ENCODE measurements at regions not wholly inside any gene's neighbourhood (a gene's known extent, or its start where the extent isn't known, plus 50 kb on each side); places are given as distances from the start of the nearest gene placed in this dataset.

DNA sequence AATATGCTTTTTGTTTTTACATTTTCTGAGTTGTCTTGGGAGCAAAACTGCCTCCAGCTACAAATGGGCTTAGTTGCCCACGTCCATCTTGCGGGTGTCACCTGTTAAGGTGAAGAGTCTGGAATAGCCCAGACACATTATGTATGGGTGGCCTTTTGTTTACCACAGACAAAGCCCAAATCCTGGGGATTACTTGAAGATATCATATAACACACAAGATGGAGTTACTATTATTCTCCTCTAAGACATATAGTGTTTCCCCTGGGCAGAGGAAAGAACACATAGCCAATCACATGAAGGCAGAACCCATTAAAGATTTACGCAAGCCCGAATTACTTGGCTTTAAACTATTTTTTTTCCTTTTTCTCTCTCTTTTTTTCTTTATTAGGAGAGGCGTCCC is 625.6 kb upstream of the FAM241A start:
- DNase-seq = no peak

DNA sequence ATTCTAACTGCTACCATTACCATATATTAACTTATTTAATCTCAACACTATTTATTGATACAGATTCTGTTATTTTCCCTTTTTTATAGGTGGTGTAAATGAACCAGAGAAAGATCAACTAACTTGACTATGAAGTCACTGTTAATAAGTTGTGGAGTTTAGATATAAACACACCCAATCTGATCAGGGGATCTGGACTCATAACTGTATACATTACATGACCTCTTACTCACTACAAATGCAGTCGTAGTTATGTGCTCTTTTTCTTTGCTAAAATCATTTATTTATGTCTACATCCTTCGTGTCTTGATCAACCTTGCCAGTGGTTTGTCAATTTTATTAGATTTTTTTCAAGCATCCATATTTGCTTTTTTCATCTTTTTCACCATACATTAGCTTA is 614.8 kb upstream of the FAM241A start:
- DNase-seq = no peak

DNA sequence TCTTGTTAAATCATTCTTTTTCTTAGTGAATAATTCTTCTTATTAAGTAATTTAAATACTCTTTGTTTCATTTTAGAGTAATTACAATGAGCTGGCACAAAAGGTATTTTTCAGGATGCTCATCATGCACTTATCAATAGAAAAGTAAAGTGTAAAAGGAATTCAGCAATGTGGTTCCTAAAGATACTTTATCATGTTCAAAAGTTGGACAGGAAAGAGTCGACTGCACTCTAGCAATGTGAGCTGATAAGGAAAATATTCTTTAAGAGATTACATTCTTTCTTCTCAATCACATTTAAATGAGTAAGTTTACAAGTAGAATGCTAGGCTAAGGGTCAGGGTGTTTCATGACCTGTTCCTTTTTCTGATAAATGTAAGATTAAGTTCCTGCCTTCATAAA is 609.5 kb upstream of the FAM241A start:
- no peak for DNase-seq

DNA sequence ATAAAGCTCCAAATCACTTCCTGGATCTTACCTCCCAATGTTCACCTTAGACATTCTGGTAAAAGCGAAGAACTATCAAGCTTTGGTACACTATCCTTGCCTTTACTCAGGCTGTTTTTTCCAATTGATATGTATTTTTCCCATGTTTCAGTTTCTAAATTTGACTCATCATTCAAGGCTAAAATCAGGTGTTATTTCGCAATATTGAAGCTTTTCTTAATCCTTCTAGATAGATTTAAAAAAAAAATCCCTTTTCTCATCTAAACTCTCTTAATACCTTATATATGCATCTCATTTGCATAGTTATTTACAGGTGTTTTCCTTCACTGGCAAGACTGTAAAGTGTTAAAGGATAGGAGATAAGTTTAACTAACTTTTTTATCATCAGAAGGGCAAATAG is 608.1 kb upstream of the FAM241A start:
- no peak for DNase-seq

DNA sequence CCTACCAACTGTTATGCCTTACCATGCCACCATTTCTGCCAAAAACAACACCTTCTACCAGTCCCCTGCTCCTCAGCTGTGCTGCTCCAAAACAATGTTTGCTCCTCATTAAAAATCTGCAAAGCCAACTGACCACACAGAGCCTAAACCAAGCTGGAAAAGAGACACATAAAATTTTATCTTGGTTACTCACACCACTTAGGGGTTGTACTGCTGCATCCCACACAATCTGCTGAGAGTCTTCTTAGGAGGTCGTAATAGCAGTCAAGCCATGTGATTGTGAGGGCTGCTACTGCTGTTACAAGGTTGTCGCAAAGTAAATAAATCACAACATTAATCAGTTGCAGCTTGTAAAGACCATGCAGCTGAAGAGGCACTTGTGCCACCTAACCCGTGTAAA is 607.4 kb upstream of the FAM241A start:
- no peak for DNase-seq

DNA sequence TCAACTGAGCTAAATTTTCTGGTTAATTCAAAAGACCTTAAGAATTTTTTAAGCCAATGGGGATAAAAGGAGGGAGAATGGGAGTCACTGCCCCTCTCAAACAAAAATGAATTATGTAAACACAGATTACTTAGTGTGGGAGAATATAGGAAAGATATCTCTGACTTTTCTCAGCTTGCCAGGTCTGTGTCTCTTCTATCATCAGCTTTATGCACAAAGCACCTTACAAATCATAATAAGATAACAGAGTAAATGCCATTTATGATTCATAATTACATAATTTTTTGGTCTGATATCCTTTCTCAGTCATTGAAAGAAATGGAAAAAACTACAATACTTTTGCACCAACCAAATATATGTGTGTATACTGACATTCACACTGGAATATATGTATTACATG is 604.6 kb upstream of the FAM241A start:
- DNase-seq = no peak

DNA sequence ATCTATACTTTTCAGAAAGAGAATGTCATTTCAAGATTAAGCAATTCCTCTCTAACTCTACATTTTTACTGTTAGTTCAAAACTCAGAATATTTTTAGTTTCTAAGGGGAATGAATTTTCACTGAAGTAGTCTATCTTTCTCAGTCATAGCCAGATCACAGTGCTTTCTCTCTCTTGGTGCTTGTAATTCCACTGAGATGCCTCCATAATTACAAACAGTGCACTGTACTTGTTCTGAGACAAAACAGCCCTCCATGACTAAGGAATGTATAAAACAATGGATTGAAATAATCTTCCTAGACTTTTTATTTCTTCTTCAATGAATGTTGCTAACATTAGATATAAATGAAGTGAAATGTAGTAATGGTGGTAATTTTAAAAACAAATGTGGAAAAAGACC is 603.2 kb upstream of the FAM241A start:
- DNase-seq = no peak

DNA sequence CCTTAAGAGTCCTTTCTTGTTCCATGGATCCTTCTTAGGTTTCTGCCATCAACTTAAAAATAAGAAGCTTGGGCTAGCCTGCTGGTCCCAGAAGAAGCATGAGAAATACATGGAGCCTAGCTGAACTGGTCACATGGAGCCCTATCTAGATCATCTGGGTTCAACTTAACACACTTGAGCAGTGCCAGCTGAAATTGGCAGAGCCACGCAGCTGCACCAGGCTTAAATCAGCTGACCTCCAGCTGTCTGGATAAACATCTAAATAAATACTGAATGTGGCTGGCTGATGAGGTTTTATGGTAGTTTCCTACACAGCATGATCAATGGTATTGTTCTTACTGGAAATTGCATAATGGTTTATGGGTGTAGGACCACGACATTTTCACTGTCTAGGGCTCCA is 598.4 kb upstream of the FAM241A start:
- DNase-seq = no peak

DNA sequence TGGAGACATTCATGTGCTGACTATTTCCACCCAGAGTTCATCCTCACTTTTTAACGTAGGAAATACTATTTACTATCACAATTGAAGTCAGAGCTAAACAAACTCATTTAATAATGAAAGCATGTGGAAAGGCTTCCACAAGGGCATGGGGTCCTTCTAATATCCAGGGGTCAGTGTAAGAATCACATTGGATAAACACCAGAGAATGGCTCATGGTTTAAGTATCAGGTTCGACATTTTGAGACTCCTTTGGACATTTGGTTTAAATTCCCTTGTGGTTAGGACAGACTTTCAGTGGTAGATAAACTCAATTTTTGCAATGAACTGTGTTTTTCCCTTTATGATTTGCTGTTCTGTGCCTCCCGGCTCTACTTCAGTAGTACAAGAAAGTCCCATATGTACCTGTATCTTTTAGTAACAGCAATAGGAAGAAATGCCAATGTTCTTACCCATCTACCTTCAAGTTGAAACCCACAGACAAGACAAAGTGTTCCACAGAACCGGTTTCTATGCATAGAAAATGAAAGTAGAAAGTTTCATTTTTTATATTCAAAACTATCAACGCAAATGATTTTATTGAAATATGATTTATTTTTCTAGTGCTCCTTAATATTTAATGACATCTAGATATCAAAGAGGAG is 589.0 kb upstream of the FAM241A start:
- DNase-seq = no peak

DNA sequence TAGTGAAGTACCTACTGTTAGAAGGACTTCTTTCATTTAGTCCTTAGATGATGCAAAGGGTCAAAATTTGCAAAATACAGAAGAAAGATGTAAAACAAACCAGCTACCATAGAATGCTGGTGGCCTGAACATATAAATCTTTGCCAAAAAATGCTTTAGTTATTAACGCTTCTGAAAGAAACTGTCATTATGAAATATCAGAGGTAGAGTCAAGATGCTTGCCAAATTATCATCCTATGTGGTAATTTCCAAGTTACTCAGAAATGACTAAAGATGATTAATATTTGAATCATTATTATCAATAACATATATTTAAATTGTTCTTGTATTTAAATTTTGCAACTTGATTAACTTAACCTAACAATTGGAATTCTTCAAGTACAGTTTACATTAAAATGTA is 588.4 kb upstream of the FAM241A start:
- DNase-seq = no peak

DNA sequence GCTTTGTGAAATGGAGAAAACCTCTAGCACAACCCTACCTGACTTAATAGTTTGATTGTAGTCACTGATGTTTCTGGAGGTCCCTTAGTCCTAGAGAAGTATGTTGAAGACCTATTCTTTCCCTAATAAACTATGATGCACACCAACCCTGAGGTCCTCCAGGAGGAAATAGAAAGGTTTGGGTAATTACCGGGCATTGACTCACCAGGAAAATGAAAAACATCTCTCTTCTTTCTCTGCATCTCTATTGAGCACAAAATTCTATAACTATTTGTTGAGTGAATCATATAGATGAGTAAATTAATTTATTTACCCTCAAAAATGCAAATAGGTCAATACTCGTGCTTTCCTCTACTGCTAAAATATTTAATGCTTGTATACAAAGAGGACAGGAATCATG is 582.4 kb upstream of the FAM241A start:
- DNase-seq = no peak

DNA sequence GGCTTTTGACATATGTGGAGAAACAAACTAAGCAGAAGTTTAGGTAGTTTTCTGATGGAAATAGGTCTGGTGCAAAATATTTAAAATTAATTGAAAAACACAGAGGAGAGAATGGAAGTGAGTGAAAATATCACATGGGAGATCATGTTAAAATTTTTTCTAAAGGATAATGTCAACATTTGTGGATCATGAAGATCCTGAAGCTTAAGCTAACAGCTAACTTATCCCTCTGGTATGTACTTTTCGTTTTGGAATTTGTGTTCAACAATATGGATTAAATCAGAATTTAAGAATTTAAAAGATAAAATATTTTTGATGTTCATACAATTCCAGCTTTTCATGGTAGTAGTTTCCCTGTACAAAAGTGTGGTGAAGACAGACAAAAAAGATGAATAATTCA is 572.8 kb upstream of the FAM241A start:
- no peak for DNase-seq

DNA sequence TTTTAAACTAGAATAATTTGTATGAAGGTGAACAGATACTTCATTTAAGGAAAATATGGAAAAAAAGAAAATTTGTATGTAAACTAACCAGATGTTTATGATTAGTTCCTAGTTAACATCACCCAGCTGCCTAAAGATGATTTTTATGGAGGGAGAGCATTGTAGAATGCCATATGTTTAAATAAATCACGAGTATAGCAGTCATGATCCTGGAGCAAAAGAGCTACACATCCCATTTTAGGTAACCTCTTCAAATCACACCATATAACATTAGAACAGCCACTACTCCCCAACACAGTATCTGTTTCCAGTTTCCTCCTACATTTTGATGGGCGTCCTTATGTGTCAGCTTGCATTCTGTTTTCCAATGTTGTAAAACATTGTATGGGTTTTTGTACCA is 571.9 kb upstream of the FAM241A start:
- DNase-seq = no peak

DNA sequence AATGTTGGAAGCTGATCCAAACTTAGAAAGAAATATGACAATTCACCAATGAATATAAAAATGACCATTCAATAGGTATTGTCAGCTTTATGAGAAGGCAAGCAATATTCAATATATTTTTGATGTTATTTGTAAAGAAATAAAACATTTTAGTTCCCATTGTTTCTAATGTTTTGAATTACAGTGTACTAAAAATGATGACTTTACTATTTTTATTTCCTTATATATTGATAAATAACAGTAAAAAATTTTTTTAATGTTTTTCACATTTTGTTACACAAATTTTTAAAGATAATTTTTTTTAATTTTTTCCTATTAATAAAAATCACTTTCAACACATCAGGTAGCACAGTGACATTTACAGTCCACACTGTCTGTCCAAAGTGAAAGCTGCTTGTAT is 565.5 kb upstream of the FAM241A start:
- DNase-seq = no peak

DNA sequence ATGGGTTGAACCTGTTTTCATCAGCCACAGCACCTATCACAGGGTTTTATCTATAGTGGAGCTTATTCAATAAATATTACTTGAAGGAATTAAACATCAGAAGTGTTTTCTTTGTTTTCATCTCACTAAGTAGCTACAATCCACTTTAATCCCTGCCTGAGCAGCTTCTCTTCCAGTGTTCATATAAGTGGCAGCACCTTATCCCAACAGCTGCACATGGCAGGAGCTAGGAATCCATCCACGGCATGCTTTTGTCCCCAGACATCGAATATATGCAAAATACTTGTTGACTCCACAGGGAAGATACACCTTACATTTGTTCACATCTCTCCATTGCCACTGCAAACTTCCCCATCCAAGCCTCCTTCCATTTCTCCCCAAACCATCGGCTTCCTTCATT is 549.8 kb upstream of the FAM241A start:
- no peak for DNase-seq

DNA sequence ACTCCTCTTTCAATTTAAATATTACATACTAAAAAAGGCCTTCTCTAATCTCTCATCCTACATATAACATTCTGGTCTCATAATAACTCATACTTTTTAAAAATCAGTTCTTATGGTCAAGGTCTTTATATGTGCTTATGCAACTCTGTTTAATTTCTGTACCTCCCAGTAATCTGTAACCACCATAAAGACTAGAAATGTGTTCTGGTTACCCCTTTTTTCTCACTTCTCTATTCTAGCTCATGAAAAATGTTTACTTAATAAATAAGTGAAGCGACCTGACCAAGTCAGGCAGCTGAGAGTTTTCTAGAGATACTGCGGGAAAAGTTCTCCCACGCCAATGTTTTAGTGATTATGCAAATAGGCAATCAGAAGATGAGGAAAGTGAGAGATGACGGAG is 548.8 kb upstream of the FAM241A start:
- DNase-seq = no peak

DNA sequence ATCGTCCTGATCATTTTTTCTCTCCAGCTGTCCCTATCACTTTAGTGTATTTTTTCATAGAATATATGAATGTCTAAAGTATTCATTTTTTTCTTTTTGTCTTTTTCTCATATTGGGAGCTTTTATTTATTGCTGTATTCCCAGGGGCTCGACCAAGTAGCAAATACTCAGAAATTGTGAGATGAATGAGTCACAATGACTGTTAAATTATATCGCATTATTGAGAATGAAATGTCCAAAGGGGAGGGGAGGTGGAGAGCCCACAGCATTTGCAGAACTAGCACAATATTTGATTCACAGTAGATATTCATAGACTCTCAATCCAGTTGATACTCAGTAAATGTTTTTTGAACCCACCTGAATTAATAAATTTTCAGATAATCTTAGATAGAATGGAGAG is 543.6 kb upstream of the FAM241A start:
- no peak for DNase-seq

DNA sequence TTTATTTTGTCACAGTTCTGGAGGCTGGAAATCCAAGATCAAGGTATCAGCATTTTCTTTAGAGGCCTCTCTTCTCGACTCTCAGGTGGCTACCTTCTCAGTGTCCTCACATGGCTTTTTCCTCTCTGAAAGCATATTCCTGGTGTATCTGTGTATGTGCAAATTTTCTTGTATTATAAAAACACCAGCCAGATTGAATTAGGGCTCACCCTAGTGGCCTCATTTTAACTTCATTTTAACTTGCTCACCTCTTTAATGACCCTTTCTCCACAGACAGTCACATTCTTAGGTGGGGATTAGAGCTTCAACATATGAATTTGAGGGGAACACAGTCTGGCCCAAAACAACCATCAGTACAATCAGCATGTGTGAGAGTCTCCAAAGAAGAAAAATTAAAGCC is 542.4 kb upstream of the FAM241A start:
- no peak for DNase-seq

DNA sequence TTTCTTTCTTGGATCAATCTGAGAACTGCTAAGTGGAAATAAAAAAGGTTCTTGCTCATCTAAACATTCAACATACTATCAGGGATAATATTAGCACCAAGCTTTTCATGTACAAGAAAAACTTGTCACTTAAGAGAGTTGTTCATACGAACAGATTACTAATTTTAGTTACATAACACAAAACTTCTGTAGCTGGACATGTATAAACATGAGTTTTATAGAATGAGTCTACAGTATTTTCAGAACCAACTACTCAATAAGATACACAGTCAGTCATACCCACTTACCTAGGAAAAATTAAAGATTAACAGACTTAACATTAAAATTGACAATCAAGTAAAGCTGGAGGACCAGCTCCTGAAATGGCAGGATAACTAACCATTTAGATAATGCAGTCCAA is 540.1 kb upstream of the FAM241A start:
- DNase-seq = no peak

DNA sequence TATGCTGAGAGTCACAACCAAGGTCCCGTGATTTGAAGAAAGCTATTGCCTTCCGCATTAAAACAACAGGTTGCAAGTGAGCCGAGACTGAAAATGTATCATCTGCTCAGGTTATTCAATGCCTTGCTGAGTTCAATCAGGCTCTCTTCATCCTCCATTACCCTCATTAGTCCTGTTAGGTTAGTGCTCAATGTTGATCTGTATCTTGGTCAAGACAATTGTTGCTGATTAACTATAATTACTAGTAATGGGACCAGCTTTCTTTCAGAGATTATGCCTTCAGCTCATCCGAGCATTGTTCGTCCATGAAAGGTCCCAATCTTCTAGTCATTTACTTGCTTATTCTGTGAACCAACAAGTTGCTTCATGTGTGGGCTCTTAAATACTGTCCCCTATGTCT is 534.6 kb upstream of the FAM241A start:
- no peak for DNase-seq

DNA sequence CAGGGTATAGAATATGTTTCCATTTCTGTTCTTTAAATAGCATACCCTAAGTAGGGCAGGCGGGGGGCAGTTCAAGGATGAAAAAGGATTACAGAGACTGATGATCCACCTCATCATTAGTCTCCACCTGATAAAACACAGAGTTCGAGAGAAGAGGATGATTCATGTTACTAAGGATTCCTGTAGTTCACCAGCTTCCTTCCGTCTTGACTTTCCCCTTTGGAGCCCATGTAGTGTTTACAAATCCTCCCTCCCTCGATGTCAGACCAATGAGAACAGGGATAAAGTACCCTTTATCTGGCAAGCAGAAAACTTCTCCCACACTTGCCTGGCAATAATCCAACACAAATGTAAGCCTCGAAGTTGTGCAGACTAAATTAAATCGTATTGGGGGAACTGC is 526.3 kb upstream of the FAM241A start:
- no peak for DNase-seq

DNA sequence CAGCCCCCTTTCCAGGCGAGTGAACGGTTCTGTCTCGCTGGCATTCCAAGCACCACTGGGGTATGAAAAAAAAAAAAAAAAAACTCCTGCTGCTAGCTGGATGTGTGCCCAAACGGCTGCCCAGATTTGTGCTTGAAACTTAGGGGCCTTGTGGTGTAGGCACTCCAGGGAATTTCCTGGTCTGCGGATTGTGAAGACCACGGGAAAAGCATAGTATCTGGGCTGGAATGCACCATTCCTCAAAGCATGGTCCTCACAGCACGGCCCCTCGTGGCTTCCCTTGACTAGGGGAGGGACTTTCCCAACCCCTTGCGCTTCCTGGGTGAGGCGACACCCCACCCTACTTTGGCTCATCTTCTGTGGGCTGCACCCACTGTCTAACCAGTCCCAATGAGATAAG is 516.8 kb upstream of the FAM241A start:
- DNase-seq = no peak

DNA sequence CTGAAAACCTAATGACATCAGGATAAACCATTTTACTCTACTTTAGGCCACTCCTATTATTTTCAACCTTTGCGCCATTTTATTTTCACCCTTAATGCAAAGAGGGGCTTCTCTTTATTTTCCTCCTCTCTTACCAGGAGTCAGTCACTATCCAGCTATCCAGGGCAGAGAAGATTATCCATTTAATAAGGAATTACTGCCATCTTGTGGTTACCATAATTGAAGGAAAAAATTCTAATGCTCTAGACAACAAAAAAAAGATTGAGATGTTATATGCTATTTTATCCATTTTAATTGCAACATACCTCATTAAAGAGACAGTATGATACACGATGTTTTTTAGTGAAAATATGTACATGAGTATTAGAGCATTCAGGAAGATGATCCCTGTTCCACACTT is 514.5 kb upstream of the FAM241A start:
- DNase-seq = peak; percentile 7

DNA sequence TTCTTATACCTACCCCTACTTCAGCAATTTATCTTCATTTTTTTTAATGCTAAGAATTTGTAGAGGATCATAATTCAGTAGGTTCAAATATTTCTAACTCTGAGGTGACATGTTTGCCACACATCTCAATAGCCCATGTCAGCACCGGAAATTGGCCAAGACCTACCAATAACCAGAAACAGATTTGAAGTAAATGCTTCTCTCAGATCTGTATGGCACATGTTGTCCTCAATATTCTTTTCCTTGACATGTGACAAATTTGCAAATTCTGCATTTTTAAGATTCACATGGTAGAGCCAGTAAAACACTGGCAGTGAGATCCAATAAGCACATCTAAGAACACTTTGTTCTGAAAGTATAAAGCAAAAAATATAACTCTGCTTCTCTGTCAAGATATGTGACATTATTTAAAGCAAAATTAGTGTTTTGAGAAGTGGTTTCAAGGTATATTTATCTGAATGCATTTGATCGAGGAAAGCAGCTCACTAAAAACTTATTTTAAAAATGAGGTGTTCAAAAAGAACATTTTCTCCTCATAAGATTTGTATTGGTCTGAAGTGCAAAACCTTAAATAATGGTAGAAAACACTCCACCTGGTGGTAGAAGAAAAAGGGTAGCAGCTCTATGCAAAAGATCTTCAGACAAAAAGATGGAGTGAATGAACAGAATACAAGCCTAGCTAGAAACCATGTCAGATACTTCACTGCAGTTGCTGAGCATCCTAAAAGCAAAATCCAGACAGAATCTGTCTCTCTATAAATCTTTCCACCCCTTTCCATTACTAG is 513.8 kb upstream of the FAM241A start:
- DNase-seq = peak; percentile 2

DNA sequence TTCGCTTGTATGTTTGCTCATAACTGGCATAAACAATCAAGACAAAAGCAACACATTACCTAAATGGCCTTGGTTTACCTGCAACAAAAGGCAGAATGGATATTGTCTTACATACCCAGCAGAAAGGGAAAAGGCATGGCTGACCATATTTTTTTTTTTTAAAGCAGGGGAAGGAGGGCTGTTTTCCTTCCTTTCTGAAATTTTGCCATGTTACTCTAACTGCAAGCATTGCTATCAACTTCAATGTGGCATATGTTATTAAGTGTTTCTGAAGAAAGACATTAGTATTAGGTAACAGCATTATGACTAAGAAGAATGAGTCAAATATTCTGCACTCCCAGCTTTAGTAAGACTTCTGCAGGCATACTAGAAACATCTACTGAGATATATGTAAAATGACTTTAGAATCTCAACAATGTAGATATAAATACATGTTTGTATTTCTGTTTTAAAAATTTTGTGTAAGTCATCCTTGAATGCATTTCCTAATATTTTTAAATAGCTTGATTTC is 512.6 kb upstream of the FAM241A start:
- DNase-seq = no peak
